ENCODE measurements at regions not wholly inside any gene's neighbourhood (a gene's known extent, or its start where the extent isn't known, plus 50 kb on each side); places are given as distances from the start of the nearest gene placed in this dataset.
"Not testable (repeated sequence)": the region's sequence is repeated elsewhere in the genome, so short reads cannot be mapped to it uniquely, and the experiment has no call there.

DNA sequence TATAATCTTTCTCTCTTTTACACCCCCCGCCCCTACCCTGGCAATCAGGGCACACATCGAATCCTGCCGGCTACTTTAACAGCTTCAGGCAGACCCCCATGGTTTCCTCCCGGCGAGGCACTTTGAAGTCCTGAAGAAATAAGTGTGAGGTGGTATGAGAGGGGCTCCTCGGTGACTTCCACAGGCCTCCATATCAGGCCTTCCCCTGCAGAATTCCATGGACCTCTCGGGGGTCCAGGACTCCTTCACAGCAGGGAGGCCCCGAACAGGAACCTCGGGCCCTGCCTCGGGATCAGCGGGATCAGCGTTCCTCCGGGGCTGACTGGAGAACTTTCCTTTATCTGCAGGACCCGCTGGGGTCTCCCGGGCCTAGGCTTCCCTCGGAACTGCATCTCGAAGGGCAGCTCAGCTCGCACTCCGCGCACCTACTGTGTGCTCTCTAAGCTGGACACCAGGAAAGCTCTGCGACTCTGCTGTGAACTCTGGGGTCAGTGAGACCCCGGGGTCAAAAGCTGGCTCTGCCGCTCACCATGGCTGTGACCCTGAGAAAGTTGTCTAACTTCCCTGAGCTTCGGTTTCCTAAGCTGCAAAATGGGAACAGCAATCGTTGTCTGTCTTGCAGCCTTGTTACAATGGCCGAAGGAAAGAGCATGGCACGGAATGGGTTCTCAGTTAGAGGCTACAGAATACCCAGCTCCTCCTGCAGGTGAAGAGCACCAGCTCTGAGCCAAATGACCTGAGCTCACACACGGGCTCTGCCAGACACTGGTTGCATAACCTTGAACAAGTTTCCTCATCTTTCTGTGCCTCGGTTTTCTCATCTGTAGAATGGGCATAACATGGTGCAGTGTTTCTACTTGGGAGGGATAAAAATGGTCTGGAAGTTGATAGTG is 97.4 kb upstream of the ID2 start:
- no peak for DNase-seq (ENCODE audit: low read depth)

- DNase-seq (ENCODE audit: low read depth), result no peak
Measured at GRCh38 chr2:8586457-8587051, 95.3 kb upstream of the ID2 start.

DNA sequence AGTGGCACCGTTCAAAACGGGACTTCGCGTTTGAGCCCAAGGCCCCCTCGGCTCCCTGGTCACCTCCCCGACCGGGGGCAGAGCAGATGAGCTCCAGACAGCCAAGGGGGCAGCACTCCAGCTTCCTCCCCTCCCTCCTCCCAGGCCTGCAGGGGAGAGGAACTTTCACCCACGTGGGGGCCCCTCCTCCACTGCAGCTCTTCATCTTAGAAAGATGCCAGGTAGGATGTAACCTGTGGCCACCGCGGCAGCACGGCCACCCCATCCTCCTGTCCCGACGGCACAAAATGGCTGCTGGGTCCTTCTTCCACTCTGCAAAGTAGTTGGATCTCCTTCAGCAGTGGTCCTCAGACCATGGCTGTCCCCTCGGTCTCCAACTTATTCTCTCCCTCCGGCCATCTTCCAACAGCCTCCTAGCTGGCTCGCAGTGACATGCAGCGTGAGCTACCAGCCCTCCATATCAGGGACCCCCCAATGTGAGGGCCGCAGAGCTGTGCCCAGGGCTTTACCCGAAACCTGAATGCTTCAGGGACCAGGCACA is 94.5 kb upstream of the ID2 start:
- no peak for DNase-seq (ENCODE audit: low read depth)

- DNase-seq (ENCODE audit: low read depth), result no peak
Measured at GRCh38 chr2:8587920-8588830, 93.7 kb upstream of the ID2 start.

DNA sequence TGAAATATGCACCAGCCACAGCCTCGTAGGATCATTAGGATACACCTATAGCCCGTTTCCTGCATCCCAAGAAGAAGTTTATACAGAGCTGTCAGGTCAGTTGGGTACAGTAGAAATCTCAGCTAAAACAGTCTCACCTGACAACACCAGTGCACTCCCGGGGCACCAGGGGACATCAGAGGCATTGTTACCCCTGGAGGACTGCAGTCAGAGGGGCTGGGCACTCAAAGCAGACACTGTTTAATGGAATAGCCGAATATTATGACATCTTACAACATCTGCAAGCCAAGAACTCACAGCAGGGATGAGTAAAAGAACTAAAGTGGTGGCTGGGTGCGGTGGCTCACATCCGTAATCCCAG is 93.0 kb upstream of the ID2 start:
- DNase-seq (ENCODE audit: low read depth), result no peak

DNA sequence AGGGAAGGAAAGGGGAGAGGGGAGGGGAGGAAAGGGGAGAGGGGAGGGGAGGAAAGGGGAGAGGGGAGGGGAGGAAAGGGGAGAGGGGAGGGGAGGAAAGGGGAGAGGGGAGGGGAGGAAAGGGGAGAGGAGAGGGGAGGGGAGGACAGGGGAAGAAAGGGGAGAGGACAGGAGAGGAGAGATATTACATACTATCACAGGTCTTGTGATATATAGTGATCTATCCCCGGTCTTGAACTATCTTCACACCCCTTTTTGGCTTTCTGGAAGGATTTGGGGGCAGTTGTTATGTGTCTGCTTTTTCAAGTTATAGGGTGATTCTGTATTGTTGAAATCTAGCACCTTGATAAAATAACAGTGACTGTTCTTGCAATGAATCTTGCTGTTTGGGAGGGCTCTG is 92.1 kb upstream of the ID2 start:
- no peak for DNase-seq (ENCODE audit: low read depth)

GRCh38 chr2:8590938-8591337 is 90.9 kb upstream of the ID2 start:
- DNase-seq (ENCODE audit: low read depth), result no peak

DNA sequence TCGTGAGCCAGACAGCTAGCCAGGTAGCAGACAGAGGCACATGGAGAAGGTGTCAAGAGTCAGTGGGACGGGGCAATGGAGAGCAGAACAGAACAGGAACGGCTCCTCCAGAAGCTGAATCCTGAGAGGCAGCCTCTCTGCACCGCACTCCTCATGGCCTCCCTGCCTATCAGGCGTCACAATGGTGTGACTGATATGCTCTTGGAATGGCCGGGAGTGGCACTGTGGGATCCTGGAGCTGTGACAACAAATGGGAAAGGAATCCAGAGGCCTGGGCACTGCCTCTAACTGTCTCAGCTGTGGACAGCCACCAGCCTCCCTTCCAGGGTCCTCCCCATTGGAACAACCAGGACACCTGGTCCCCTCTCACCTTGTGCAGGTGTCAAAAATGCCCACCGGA is 89.1 kb upstream of the ID2 start:
- no peak for DNase-seq (ENCODE audit: low read depth)

- no peak for DNase-seq (ENCODE audit: low read depth)
Measured at GRCh38 chr2:8593243-8593642, 88.6 kb upstream of the ID2 start.

- no peak for DNase-seq (ENCODE audit: low read depth)
Measured at GRCh38 chr2:8594731-8595427, 87.0 kb upstream of the ID2 start.

DNA sequence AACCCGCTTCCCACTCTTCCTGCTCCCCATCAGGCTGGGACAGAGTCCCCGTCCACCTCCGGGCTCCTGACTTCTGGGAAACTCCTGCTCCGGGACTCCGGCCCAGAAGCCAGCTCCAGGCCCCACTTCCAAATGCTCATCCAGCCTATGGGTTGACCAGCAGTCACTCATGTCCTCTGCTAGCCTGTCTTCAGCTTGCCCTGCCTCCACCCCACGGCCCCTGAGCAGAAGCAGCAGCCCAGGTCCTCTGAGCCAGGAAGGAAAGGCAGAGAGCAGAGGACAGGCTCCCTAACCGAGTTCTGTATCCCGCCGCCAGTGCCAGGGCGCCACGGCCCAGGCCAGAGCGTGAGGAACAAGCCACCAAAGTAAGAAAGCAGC is 86.4 kb upstream of the ID2 start:
- no peak for DNase-seq (ENCODE audit: low read depth)

DNA sequence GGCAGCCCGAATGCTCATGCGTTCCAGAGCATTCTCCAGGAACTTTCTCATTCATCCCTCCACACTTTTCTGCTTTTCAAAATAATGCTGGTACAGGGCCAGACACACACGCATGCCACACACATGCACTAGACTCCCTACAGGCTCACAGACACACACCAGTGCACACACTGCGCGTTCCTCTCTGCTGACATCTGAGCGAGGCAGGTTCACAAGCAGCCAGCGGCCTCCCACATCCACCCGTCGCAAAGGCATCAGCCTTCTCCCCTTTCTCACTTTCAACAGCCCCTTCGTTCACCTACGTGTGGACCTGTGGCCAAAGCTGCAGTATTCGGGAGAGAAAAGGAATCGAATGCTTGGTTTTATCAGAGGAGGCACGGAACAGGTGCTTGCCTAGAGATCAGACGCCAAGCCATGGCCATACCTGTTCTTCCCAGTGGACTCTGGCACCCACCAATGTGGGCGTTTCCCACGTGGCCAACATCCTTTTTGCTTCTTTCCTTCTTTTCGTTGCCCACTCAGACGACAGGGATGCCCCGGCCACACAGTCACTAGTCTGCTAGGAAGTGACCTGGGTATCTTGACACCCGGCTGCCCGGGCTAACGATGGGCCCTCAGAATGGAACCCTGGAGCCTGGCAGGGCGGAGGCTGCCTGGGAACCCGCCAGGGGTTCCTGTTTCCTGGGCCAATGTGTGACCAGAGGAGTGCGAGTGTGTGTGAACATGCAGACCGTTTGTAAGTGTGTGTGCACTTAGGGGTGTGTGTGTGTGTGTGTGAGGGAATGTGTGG is 85.8 kb upstream of the ID2 start:
- DNase-seq (ENCODE audit: low read depth), result no peak

DNA sequence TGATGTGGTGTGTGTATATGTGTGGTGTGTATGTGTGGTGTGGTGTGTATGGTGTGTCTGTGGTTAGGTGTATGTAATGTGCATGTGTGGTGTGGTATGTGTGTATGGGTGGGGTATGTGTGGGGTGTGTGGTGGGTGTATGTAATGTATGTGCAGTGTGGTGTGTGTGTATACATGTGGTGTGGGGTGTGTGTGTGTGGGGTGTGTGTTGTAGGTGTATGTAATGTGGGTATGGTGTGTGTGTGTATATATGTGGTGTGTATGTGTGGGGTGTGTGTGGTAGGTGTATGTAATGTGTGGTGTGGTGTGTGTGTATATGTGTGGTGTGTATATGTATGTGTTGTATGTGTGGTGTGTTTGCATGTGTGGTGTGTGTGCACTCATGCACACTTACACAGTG is 84.8 kb upstream of the ID2 start:
- no peak for DNase-seq (ENCODE audit: low read depth)

GRCh38 chr2:8597559-8598225 is 84.2 kb upstream of the ID2 start:
- DNase-seq (ENCODE audit: low read depth), result no peak

DNA sequence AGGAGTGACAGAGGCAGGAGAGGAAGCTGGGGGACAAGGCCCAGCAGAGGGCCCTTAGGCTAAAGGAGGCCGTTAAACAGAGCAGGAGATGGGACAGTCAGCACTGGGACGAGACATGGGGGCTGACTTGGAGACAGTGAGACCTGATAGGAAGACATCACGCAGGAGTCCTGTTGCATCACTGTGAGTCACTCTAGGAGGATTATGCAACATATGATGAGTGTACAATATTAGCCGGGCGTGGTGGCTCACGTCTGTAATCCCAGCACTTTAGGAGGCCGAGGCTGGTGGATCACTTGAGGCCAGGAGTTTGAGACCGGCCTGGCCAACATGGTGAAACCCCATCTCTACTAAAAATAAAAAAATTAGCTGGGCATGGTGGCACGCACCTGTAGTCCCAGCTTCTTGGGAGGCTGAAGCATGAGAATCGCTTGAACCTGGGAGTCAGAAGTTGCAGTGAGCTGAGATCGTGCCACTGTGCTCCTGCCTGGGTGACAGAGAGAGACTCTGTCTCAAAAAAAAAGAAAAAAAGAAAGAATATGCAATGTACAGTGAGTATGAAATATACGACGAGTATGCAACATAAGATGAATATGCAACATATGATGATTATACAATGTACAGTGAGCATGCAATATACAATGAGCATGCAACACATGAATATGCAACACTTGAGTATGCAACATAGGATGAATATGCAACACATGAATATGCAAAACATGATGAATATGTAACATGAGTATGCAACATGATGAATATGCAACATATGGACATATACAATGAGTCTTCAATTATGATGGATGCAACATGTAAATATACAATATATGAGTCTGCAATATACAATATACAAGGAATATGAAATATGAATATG is 83.3 kb upstream of the ID2 start:
- DNase-seq (ENCODE audit: low read depth), result peak; percentile 96

- no peak for DNase-seq (ENCODE audit: low read depth)
Measured at GRCh38 chr2:8599421-8600242, 82.2 kb upstream of the ID2 start.

- no peak for DNase-seq (ENCODE audit: low read depth)
Measured at GRCh38 chr2:8600456-8600855, 81.4 kb upstream of the ID2 start.

- DNase-seq (ENCODE audit: low read depth), result no peak
Measured at GRCh38 chr2:8602809-8603208, 79.0 kb upstream of the ID2 start.

DNA sequence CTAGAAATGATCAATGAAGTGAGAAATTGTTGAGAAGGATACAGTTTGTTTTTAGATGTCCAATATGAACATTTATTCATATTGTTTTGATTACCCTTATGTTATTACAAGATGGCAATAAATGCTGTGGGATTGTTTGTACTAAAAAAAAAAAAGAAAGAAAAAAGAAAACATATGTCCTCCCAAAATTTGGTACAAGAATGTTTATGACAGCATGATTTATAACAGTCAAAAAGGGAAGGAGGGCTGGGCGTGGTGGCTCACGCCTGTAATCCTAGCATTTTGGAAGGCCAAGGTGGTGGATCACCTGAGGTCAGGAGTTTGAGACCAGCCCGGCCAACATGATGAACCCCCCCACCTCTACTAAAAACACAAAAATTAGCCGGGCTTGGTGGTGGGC is 78.5 kb upstream of the ID2 start:
- DNase-seq (ENCODE audit: low read depth), result not testable (repeated sequence)
